B cell (primary cell): ENCODE measurements at regions not wholly inside any gene's neighbourhood (a gene's known extent, or its start where the extent isn't known, plus 50 kb on each side); places are given as distances from the start of the nearest gene placed in this dataset.

ENCODE experiments used
- ATAC-seq: fragments of 200-7000 bp; cut with Tn5 transposase; one replicate; pipeline ENCODE4 v1.10.0; 2021; ENCODE audit warnings: low read depth, mild to moderate bottlenecking, moderate number of reproducible peaks, moderate library complexity
- CTCF ChIA-PET: fragments of 350-600 bp; sonication (Branson Sonifier 250); formaldehyde crosslinking; loops from one replicate; lab custom pipeline; 2021; ENCODE audit warnings: antibody characterized with exemption, inconsistent platforms; lab: Charles Lee
- POLR2A ChIA-PET: fragments of 350-600 bp; sonication (Branson Sonifier 250); formaldehyde crosslinking; loops from one replicate; lab custom pipeline; 2021; ENCODE audit warnings: antibody characterized with exemption; lab: Charles Lee
- DNase-seq: peaks from one replicate; pipeline ENCODE4 v3.0.0; 2013
- H2AFZ ChIP-seq: 2 replicates; pipeline ENCODE4 v1.6.1; 2012; ENCODE audit warnings: mild to moderate bottlenecking, low read depth, low read length; ENCODE audit not compliant: insufficient read depth, poor library complexity, severe bottlenecking
- H3K27ac ChIP-seq, 2 donors: 1 replicate in 1 of 2; 2 replicates in 1 of 2; pipeline ENCODE4 v1.5.1; 2012 to 2013; ENCODE audit warnings: low read length in 2 of 2, mild to moderate bottlenecking in 2 of 2, moderate library complexity in 1 of 2
- H3K27me3 ChIP-seq, 4 experiments: fragments of 200-600 bp in 1 of 4; sonication (generic) in 1 of 4; replicated peaks in 1 of 4; 1 replicate in 2 of 4; 2 replicates in 2 of 4; pipeline versions ENCODE4 v1.6.1 to v1.7.0; 2013 to 2016; ENCODE audit warnings: low read length in 3 of 4, mild to moderate bottlenecking in 2 of 4, mixed read lengths in 1 of 4, moderate library complexity in 1 of 4; ENCODE audit not compliant: insufficient read depth in 4 of 4, control insufficient read depth in 3 of 4; ENCODE audit errors: control extremely low read depth in 1 of 4
- H3K36me3 ChIP-seq, 2 experiments: replicated peaks in 1 of 2; 1 replicate in 1 of 2; 2 replicates in 1 of 2; pipeline versions ENCODE4 v1.6.1 to v1.7.1; 2013; ENCODE audit warnings: low read length in 1 of 2; ENCODE audit not compliant: insufficient read depth in 2 of 2, control insufficient read depth in 1 of 2; ENCODE audit errors: control extremely low read depth in 1 of 2, extremely low read depth in 1 of 2
- H3K4me1 ChIP-seq, 2 donors: fragments of 200-600 bp in 1 of 2; sonication (generic) in 1 of 2; 1 replicate in 1 of 2; 2 replicates in 1 of 2; pipeline versions ENCODE4 v1.5.1 to v1.6.1; 2013 to 2017; ENCODE audit warnings: low read length in 2 of 2; ENCODE audit not compliant: control insufficient read depth in 2 of 2, insufficient read depth in 2 of 2
- H3K4me2 ChIP-seq: replicated peaks from 2 replicates; pipeline ENCODE3; 2012; ENCODE audit warnings: mild to moderate bottlenecking, low read depth, low read length; ENCODE audit not compliant: poor library complexity, severe bottlenecking
- H3K4me3 ChIP-seq, 5 experiments: fragments of 200-600 bp in 1 of 5; sonication (generic) in 1 of 5; 1 replicate in 3 of 5; 2 replicates in 2 of 5; pipeline versions ENCODE4 v1.5.1 to v1.7.0; 2011 to 2016; ENCODE audit warnings: low read length in 4 of 5, mild to moderate bottlenecking in 4 of 5, low read depth in 2 of 5, control low read depth in 1 of 5, moderate library complexity in 1 of 5; ENCODE audit not compliant: insufficient read depth in 1 of 5; ENCODE audit errors: control extremely low read depth in 1 of 5, extremely low read depth in 1 of 5
- H3K79me2 ChIP-seq: fragments of 200-600 bp; sonication (generic); one replicate; pipeline ENCODE4 v1.6.0; 2016; ENCODE audit warnings: low read length; ENCODE audit not compliant: control insufficient read depth, insufficient read depth
- H3K9ac ChIP-seq: fragments of 200-600 bp; sonication (generic); 2 replicates; pipeline ENCODE4 v1.6.1; 2017; ENCODE audit warnings: mild to moderate bottlenecking, low read length, moderate library complexity
- H3K9me3 ChIP-seq, 3 donors: one replicate each; pipeline versions ENCODE4 v1.6.1 to v1.7.1; 2013; ENCODE audit warnings: low read length in 2 of 3; ENCODE audit not compliant: control insufficient read depth in 2 of 3, insufficient read depth in 1 of 3; ENCODE audit errors: control extremely low read depth in 1 of 3
- H4K20me1 ChIP-seq: 2 replicates; pipeline ENCODE4 v1.6.0; 2012; ENCODE audit warnings: mild to moderate bottlenecking, low read length; ENCODE audit not compliant: insufficient read depth, control insufficient read depth, poor library complexity, severe bottlenecking
- H3K27ac Mint-ChIP-seq: one replicate; pipeline ENCODE4 v1.8.0; 2021; ENCODE audit warnings: mixed read lengths
- H3K27me3 Mint-ChIP-seq: one replicate; pipeline ENCODE4 v1.8.0; 2021; ENCODE audit warnings: mixed read lengths
- H3K4me1 Mint-ChIP-seq: one replicate; pipeline ENCODE4 v1.8.0; 2021; ENCODE audit warnings: mixed read lengths
- H3K4me3 Mint-ChIP-seq: one replicate; pipeline ENCODE4 v1.8.0; 2021; ENCODE audit warnings: mixed read lengths
- H3K9me3 Mint-ChIP-seq: one replicate; pipeline ENCODE4 v1.8.0; 2022; ENCODE audit warnings: mixed read lengths; ENCODE audit not compliant: insufficient read depth
- EZH2 ChIP-seq: IDR thresholded peaks from 2 replicates; pipeline ENCODE4 v1.6.1; 2012; ENCODE audit warnings: borderline replicate concordance, low read depth, mild to moderate bottlenecking, moderate library complexity, low read length; ENCODE audit not compliant: insufficient read depth, poor library complexity, severe bottlenecking
- WGBS: methylation state at CpG from one replicate; pipeline ENCODE4 v1.1.5; 2013; ENCODE audit warnings: missing lambda C conversion rate; ENCODE audit not compliant: insufficient coverage; 5-methylcytosine and 5-hydroxymethylcytosine counted together
- intact Hi-C: fragments of 100-400 bp; cut with micrococcal nuclease; formaldehyde crosslinking; loops from one replicate; pipeline ENCODE4 v1.10.0; 2022
- TF ChIP-seq, protein P1 (sequence below): fragments of 200-600 bp; IDR thresholded peaks from one replicate; pipeline ENCODE4 v1.8.0; 2022; ENCODE audit warnings: antibody characterized with exemption, mild to moderate bottlenecking

DNA sequence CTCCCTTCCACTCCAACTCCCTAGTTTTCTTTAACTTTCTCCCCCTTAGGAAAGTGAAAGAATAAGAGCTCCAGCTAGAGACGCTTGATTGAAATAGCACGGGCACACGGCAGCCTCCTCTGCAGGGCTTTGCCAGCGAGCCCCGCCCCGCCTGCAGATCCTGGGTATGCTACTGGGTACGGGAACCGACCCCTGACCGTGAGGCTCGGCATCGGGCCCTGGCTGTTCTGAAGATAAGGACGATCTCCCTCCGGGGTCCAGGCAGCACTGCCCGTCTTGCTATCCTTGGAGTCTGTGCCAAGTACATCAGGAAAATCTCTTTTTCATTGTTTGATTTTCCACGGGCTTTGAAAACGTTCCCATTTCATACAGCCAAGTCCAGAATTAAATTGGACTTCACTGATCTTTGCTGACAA, 284.5 kb downstream of the MTX2 start:
- Histone ChIP-seq H3K9ac (peak overlapping the region; percentile 60), H2AFZ (peak overlapping the region; percentile 67), H3K36me3 (no peaks in the 10 kb centered on the region), H3K27me3 (peaks cover 0 to 22% (median 15%) of the 10 kb centered on the region in 4 experiments), H3K9me3 (no peaks in the 10 kb centered on the region), H3K27ac (no peak overlapping the region), H3K4me3 (peak overlapping the region; percentile 25 to 60 (median 52)), H3K4me1 (peaks cover 10 to 11% of the 10 kb centered on the region in 2 donors), H4K20me1 (no peaks in the 10 kb centered on the region), H3K79me2 (no peaks in the 10 kb centered on the region), H3K4me2 (peak overlapping the region; percentile 76)
- intact Hi-C loops = loop anchor here (1.0 to 5.0 kb wide), 5 partner anchors 85 to 427 kb away; no protein-coding TSS in a partner anchor
- Mint-ChIP-seq H3K4me3 (peak overlapping the region; percentile 74), H3K9me3 (no peaks in the 10 kb centered on the region), H3K27me3 (peaks cover 47% of the 10 kb centered on the region), H3K4me1 (peaks cover 10% of the 10 kb centered on the region), H3K27ac (no peak overlapping the region)
- DNase-seq (peak; percentile 33), ATAC-seq (peak; percentile 53)
- TF ChIP-seq, protein P1, sequence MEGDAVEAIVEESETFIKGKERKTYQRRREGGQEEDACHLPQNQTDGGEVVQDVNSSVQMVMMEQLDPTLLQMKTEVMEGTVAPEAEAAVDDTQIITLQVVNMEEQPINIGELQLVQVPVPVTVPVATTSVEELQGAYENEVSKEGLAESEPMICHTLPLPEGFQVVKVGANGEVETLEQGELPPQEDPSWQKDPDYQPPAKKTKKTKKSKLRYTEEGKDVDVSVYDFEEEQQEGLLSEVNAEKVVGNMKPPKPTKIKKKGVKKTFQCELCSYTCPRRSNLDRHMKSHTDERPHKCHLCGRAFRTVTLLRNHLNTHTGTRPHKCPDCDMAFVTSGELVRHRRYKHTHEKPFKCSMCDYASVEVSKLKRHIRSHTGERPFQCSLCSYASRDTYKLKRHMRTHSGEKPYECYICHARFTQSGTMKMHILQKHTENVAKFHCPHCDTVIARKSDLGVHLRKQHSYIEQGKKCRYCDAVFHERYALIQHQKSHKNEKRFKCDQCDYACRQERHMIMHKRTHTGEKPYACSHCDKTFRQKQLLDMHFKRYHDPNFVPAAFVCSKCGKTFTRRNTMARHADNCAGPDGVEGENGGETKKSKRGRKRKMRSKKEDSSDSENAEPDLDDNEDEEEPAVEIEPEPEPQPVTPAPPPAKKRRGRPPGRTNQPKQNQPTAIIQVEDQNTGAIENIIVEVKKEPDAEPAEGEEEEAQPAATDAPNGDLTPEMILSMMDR = no peak
- TF ChIP-seq EZH2 = no peak
- POLR2A ChIA-PET = no interaction called here
- 1% methylated on average over 16 of the region's 16 CpGs for WGBS
- CTCF ChIA-PET = interaction anchor here (0.6 to 3.2 kb wide), 28 partner anchors 8 to 1302 kb away, joined by 3 to 38 read pairs (median 5); partner anchors contain the start of gene LNPK
